HCT116 (cell line): ENCODE measurements at regions not wholly inside any gene's neighbourhood (a gene's known extent, or its start where the extent isn't known, plus 50 kb on each side); places are given as distances from the start of the nearest gene placed in this dataset.

Experiments
- ATAC-seq: fragments of 200-7000 bp; cut with Tn5 transposase; 2 replicates; pipeline ENCODE4 v1.9.1; 2020; ENCODE audit warnings: mild to moderate bottlenecking, moderate library complexity
- BruUV-seq: library from RNA; stranded (reverse); fragments of 400-500 nt; replicated peaks from 2 replicates; lab custom pipeline; 2021; lab: Mats Ljungman, UMichigan
- CTCF ChIA-PET: fragments of 300-600 bp; sonication (Branson Sonifier 250); formaldehyde crosslinking; loops from one replicate; lab custom pipeline; 2021; ENCODE audit warnings: antibody characterized with exemption; lab: Charles Lee
- POLR2A ChIA-PET: fragments of 300-600, 350-600 bp; sonication (Branson Sonifier 250); formaldehyde crosslinking; loops from one replicate; lab custom pipeline; 2021; ENCODE audit warnings: antibody characterized with exemption; lab: Charles Lee
- RAD21 ChIA-PET, 2 experiments: fragments of 300-600 bp; sonication (Branson Sonifier 250); formaldehyde crosslinking; loops; one replicate each; lab custom pipeline; 2023; ENCODE audit warnings: low total read pairs in 2 of 2; ENCODE audit not compliant: uncharacterized antibody in 2 of 2, unreplicated experiment in 2 of 2, low non-redundant PET in 1 of 2; lab: Charles Lee
- DNase-seq: peaks from one replicate; pipeline ENCODE4 v3.0.0-alpha.2; 2010; ENCODE audit warnings: low read depth, low spot score
- H2AFZ ChIP-seq: fragments of 200-600 bp; shearing (Covaris generic), sonication (generic); 2 replicates; pipeline ENCODE4 v1.6.1; 2017; ENCODE audit warnings: low read depth, mixed run types, mixed read lengths, antibody characterized with exemption, low read length; ENCODE audit not compliant: poor library complexity, severe bottlenecking
- H3K27ac ChIP-seq: 2 replicates; pipeline ENCODE4 v1.5.1; 2012; ENCODE audit warnings: low read depth, low read length
- H3K27me3 ChIP-seq: fragments of 200-600 bp; sonication (generic); 2 replicates; pipeline ENCODE4 v1.6.1; 2016; ENCODE audit warnings: mixed run types, low read length, mixed read lengths; ENCODE audit not compliant: insufficient read depth
- H3K36me3 ChIP-seq, 2 experiments: fragments of 200-500 bp in 1 of 2; fragments of 200-600 bp in 1 of 2; sonication (Bioruptor generic) in 1 of 2; sonication (generic) in 1 of 2; 2 replicates each; pipeline versions ENCODE4 v1.5.1 to v1.6.1; 2014 to 2016; ENCODE audit warnings: low read length in 2 of 2, inconsistent platforms in 1 of 2, mixed read lengths in 1 of 2, mixed run types in 1 of 2; ENCODE audit not compliant: insufficient read depth in 2 of 2, control insufficient read depth in 1 of 2
- H3K4me1 ChIP-seq, 2 experiments: fragments of 200-600 bp in 1 of 2; sonication (generic) in 1 of 2; 2 replicates each; pipeline versions ENCODE4 v1.5.1 to v1.6.1; 2012 to 2017; ENCODE audit warnings: low read length in 2 of 2, inconsistent platforms in 1 of 2, mild to moderate bottlenecking in 1 of 2, mixed read lengths in 1 of 2, mixed run types in 1 of 2, moderate library complexity in 1 of 2; ENCODE audit not compliant: insufficient read depth in 2 of 2, control insufficient read depth in 1 of 2
- H3K4me2 ChIP-seq: fragments of 200-600 bp; sonication (generic); 2 replicates; pipeline ENCODE4 v1.6.1; 2017; ENCODE audit warnings: mixed run types, low read length, mixed read lengths
- H3K4me3 ChIP-seq, 2 experiments: fragments of 200-600 bp in 1 of 2; sonication (generic) in 1 of 2; replicated peaks in 1 of 2; 2 replicates each; pipeline ENCODE4 v1.5.1; 2011 to 2016; ENCODE audit warnings: low read length in 2 of 2, control low read depth in 1 of 2, low read depth in 1 of 2, mild to moderate bottlenecking in 1 of 2, mixed read lengths in 1 of 2, mixed run types in 1 of 2
- H3K79me2 ChIP-seq: fragments of 200-600 bp; sonication (generic); 2 replicates; pipeline ENCODE4 v1.6.1; 2017; ENCODE audit warnings: mild to moderate bottlenecking, mixed run types, low read length, moderate library complexity, mixed read lengths; ENCODE audit not compliant: insufficient read depth
- H3K9ac ChIP-seq: fragments of 200-600 bp; sonication (generic); 2 replicates; pipeline ENCODE4 v1.6.1; 2016; ENCODE audit warnings: low read length, mixed read lengths
- H3K9me2 ChIP-seq: fragments of 200-600 bp; sonication (generic), shearing (Covaris generic); 2 replicates; pipeline ENCODE4 v1.6.1; 2017; ENCODE audit warnings: mixed run types, mild to moderate bottlenecking, moderate library complexity; ENCODE audit not compliant: insufficient read depth
- H3K9me3 ChIP-seq, 2 experiments: fragments of 200-500 bp in 1 of 2; fragments of 200-600 bp in 1 of 2; sonication (Bioruptor generic) in 1 of 2; sonication (generic) in 1 of 2; 2 replicates each; pipeline ENCODE4 v1.6.1; 2014 to 2017; ENCODE audit warnings: low read length in 2 of 2, mixed read lengths in 2 of 2, inconsistent platforms in 1 of 2, low read depth in 1 of 2, mild to moderate bottlenecking in 1 of 2, mixed run types in 1 of 2, moderate library complexity in 1 of 2; ENCODE audit not compliant: control insufficient read depth in 1 of 2, insufficient read depth in 1 of 2
- H4K20me1 ChIP-seq: fragments of 200-600 bp; sonication (generic), shearing (Covaris generic); 2 replicates; pipeline ENCODE4 v1.6.1; 2017; ENCODE audit warnings: mixed run types, mild to moderate bottlenecking, moderate library complexity; ENCODE audit not compliant: insufficient read depth
- CBX3 ChIP-seq: IDR thresholded peaks from 2 replicates; pipeline ENCODE4 v1.6.1; 2012; ENCODE audit warnings: low read depth
- CEBPB ChIP-seq: IDR thresholded peaks from 2 replicates; pipeline ENCODE4 v1.6.1; 2012; ENCODE audit warnings: low read depth
- EGR1 ChIP-seq: IDR thresholded peaks from 2 replicates; pipeline ENCODE4 v1.6.1; 2012; ENCODE audit warnings: low read depth
- ELF1 ChIP-seq: IDR thresholded peaks from 2 replicates; pipeline ENCODE4 v1.6.1; 2012; ENCODE audit warnings: low read depth, borderline replicate concordance
- EZH2phosphoT487 ChIP-seq: fragments of 200-600 bp; IDR thresholded peaks from 2 replicates; pipeline ENCODE4 v1.6.1; 2018; ENCODE audit warnings: antibody characterized with exemption, borderline replicate concordance
- RAD21 ChIP-seq: IDR thresholded peaks from 2 replicates; pipeline ENCODE4 v1.6.1; 2012; ENCODE audit warnings: low read depth, mild to moderate bottlenecking
- SIN3A ChIP-seq: IDR thresholded peaks from 2 replicates; pipeline ENCODE4 v1.6.1; 2012; ENCODE audit warnings: low read depth
- SP1 ChIP-seq: IDR thresholded peaks from 2 replicates; pipeline ENCODE4 v1.6.1; 2012; ENCODE audit warnings: low read depth
- TCF7L2 ChIP-seq: IDR thresholded peaks from 2 replicates; pipeline ENCODE4 v1.7.0; 2011; ENCODE audit warnings: borderline replicate concordance, inconsistent platforms; ENCODE audit not compliant: insufficient read depth, insufficient read length; ENCODE audit errors: extremely low read depth
- ZFX ChIP-seq: fragments of 450-650 bp; IDR thresholded peaks from 2 replicates; pipeline ENCODE4 v1.6.1; 2017
- intact Hi-C: fragments of 100-400 bp; cut with micrococcal nuclease; formaldehyde crosslinking; loops from 2 replicates; pipeline ENCODE4 v1.10.0; 2022
- TF ChIP-seq, protein P1 (sequence below): IDR thresholded peaks from 2 replicates; pipeline ENCODE4 v1.6.1; 2012; ENCODE audit warnings: low read depth
- TF ChIP-seq, protein P2 (sequence below): IDR thresholded peaks from 2 replicates; pipeline ENCODE4 v1.6.1; 2011; ENCODE audit warnings: mild to moderate bottlenecking, low read length, moderate library complexity; ENCODE audit not compliant: insufficient replicate concordance; ENCODE audit errors: extremely low read depth
- TF ChIP-seq, protein P3 (sequence below): IDR thresholded peaks from 2 replicates; pipeline ENCODE4 v1.6.1; 2012
- TF ChIP-seq, protein P4 (sequence below): IDR thresholded peaks from 2 replicates; pipeline ENCODE4 v1.6.1; 2012

DNA sequence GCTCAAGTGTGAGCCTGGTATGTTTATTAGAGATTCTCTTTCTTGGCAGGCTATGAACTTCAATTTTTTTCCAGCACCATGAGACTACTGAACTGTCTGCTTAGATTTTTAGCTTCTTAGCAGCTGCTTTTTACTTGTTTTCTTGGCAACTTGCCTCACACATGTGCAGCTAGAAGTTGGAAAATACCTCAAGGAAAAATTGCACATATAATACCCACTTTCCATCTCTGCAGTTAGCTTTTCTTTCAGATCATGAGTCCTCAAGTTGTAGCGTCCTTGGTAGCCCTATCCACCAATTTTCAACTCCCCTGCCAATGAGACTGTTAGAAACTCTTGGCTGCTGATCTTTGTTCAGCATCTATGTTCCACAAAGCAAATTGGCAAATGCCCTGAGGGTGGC is 302.1 kb downstream of the HRH4 start:
- no TSS peak for BruUV-seq
- H3K36me3 ChIP-seq, result no peaks in the 10 kb centered on the region
- no peak overlapping the region for H2AFZ ChIP-seq
- no peak overlapping the region for H3K27ac ChIP-seq
- H3K4me2 ChIP-seq, result no peak overlapping the region
- no peak for ATAC-seq
- H3K9me3 ChIP-seq, result no peaks in the 10 kb centered on the region
- no peak for DNase-seq
- H3K9ac ChIP-seq, result no peak overlapping the region
- H3K79me2 ChIP-seq, result no peaks in the 10 kb centered on the region
- CTCF ChIA-PET, result no interaction called here
- no peaks in the 10 kb centered on the region for H3K9me2 ChIP-seq
- RAD21 ChIA-PET, result no interaction called here
- TF ChIP-seq ELF1 (no peak), CEBPB (no peak), ZFX (no peak), RAD21 (no peak), TCF7L2 (no peak), SIN3A (no peak), EGR1 (no peak), SP1 (no peak), CBX3 (no peak), EZH2phosphoT487 (no peak)
- TF ChIP-seq, protein P1, sequence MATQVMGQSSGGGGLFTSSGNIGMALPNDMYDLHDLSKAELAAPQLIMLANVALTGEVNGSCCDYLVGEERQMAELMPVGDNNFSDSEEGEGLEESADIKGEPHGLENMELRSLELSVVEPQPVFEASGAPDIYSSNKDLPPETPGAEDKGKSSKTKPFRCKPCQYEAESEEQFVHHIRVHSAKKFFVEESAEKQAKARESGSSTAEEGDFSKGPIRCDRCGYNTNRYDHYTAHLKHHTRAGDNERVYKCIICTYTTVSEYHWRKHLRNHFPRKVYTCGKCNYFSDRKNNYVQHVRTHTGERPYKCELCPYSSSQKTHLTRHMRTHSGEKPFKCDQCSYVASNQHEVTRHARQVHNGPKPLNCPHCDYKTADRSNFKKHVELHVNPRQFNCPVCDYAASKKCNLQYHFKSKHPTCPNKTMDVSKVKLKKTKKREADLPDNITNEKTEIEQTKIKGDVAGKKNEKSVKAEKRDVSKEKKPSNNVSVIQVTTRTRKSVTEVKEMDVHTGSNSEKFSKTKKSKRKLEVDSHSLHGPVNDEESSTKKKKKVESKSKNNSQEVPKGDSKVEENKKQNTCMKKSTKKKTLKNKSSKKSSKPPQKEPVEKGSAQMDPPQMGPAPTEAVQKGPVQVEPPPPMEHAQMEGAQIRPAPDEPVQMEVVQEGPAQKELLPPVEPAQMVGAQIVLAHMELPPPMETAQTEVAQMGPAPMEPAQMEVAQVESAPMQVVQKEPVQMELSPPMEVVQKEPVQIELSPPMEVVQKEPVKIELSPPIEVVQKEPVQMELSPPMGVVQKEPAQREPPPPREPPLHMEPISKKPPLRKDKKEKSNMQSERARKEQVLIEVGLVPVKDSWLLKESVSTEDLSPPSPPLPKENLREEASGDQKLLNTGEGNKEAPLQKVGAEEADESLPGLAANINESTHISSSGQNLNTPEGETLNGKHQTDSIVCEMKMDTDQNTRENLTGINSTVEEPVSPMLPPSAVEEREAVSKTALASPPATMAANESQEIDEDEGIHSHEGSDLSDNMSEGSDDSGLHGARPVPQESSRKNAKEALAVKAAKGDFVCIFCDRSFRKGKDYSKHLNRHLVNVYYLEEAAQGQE, result no peak
- TF ChIP-seq, protein P2, sequence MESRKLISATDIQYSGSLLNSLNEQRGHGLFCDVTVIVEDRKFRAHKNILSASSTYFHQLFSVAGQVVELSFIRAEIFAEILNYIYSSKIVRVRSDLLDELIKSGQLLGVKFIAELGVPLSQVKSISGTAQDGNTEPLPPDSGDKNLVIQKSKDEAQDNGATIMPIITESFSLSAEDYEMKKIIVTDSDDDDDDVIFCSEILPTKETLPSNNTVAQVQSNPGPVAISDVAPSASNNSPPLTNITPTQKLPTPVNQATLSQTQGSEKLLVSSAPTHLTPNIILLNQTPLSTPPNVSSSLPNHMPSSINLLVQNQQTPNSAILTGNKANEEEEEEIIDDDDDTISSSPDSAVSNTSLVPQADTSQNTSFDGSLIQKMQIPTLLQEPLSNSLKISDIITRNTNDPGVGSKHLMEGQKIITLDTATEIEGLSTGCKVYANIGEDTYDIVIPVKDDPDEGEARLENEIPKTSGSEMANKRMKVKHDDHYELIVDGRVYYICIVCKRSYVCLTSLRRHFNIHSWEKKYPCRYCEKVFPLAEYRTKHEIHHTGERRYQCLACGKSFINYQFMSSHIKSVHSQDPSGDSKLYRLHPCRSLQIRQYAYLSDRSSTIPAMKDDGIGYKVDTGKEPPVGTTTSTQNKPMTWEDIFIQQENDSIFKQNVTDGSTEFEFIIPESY, result no peak
- TF ChIP-seq, protein P3, sequence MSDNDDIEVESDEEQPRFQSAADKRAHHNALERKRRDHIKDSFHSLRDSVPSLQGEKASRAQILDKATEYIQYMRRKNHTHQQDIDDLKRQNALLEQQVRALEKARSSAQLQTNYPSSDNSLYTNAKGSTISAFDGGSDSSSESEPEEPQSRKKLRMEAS, result no peak
- TF ChIP-seq, protein P4, sequence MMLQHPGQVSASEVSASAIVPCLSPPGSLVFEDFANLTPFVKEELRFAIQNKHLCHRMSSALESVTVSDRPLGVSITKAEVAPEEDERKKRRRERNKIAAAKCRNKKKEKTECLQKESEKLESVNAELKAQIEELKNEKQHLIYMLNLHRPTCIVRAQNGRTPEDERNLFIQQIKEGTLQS, result no peak
- H4K20me1 ChIP-seq, result no peaks in the 10 kb centered on the region
- POLR2A ChIA-PET, result no interaction called here
- H3K4me1 ChIP-seq, result no peaks in the 10 kb centered on the region
- no peaks in the 10 kb centered on the region for H3K27me3 ChIP-seq
- intact Hi-C loops, result no loop called here
- H3K4me3 ChIP-seq, result no peak overlapping the region
